IMR-90 (cell line): ENCODE measurements at regions not wholly inside any gene's neighbourhood (a gene's known extent, or its start where the extent isn't known, plus 50 kb on each side); places are given as distances from the start of the nearest gene placed in this dataset.

Source experiments
- CEBPB ChIP-seq: IDR thresholded peaks from 2 replicates; pipeline ENCODE4 v1.6.1; 2012; ENCODE audit warnings: low read depth, low read length, improper control_type of control experiment
- CTCF ChIP-seq: conservative IDR thresholded peaks from 2 replicates; pipeline ENCODE4 v1.5.1; 2012; ENCODE audit warnings: mild to moderate bottlenecking, low read depth, low read length, improper control_type of control experiment
- ELK1 ChIP-seq: fragments of 150-350 bp; IDR thresholded peaks from 2 replicates; pipeline ENCODE4 v1.6.1; 2016; ENCODE audit warnings: low read depth, mild to moderate bottlenecking, low read length, moderate library complexity, borderline replicate concordance
- MAFK ChIP-seq: IDR thresholded peaks from 2 replicates; pipeline ENCODE4 v1.6.1; 2012; ENCODE audit warnings: low read depth, low read length, improper control_type of control experiment
- MAZ ChIP-seq: IDR thresholded peaks from 2 replicates; pipeline ENCODE4 v1.6.1; 2012; ENCODE audit warnings: low read depth, mild to moderate bottlenecking, low read length, improper control_type of control experiment, moderate library complexity, borderline replicate concordance
- POLR2A ChIP-seq: IDR thresholded peaks from 2 replicates; pipeline ENCODE4 v1.6.1; 2012; ENCODE audit warnings: mild to moderate bottlenecking, low read depth, low read length
- RAD21 ChIP-seq: IDR thresholded peaks from 2 replicates; pipeline ENCODE4 v1.6.1; 2012; ENCODE audit warnings: low read length, improper control_type of control experiment
- RCOR1 ChIP-seq: IDR thresholded peaks from 2 replicates; pipeline ENCODE4 v1.6.1; 2012; ENCODE audit warnings: mild to moderate bottlenecking, low read length, improper control_type of control experiment; ENCODE audit not compliant: insufficient replicate concordance
- SMC3 ChIP-seq: fragments of 150-350 bp; IDR thresholded peaks from 2 replicates; pipeline ENCODE4 v1.6.1; 2016; ENCODE audit warnings: low read depth, mild to moderate bottlenecking, antibody characterized with exemption, low read length, moderate library complexity
- USF2 ChIP-seq: fragments of 150-350 bp; IDR thresholded peaks from 2 replicates; pipeline ENCODE4 v1.6.1; 2017; ENCODE audit warnings: mild to moderate bottlenecking, antibody characterized with exemption, low read length, low read depth

- TF ChIP-seq CTCF, result no peak
- no peak for TF ChIP-seq RCOR1
- TF ChIP-seq SMC3, result no peak
- no peak for TF ChIP-seq POLR2A
- no peak for TF ChIP-seq ELK1
- no peak for TF ChIP-seq RAD21
- TF ChIP-seq USF2, result no peak
- no peak for TF ChIP-seq MAFK
- TF ChIP-seq MAZ, result no peak
- no peak for TF ChIP-seq CEBPB
These were observed 197.5 kb upstream of the SULF2 start for GRCh38 chr20:47982574-47983360.
